IPS DF 19.7 (cell line): ENCODE measurements at regions not wholly inside any gene's neighbourhood (a gene's known extent, or its start where the extent isn't known, plus 50 kb on each side); places are given as distances from the start of the nearest gene placed in this dataset.

Experiments used
- DNase-seq: peaks from one replicate; pipeline ENCODE4 v3.0.0-alpha.2; 2013; ENCODE audit warnings: low read depth, low spot score

GRCh38 chr3:30167541-30168011 lies 438.8 kb upstream of the TGFBR2 start:
- DNase-seq: no peak

GRCh38 chr3:30169487-30169886 lies 436.9 kb upstream of the TGFBR2 start:
- DNase-seq: no peak

GRCh38 chr3:30170681-30171438 lies 435.5 kb upstream of the TGFBR2 start:
- DNase-seq: no peak

GRCh38 chr3:30174357-30174756 lies 432.0 kb upstream of the TGFBR2 start:
- DNase-seq: no peak

- no peak for DNase-seq
Measured at GRCh38 chr3:30180310-30181177, 425.9 kb upstream of the TGFBR2 start.

- DNase-seq: no peak
Measured at GRCh38 chr3:30181178-30181465, 425.3 kb upstream of the TGFBR2 start.

- DNase-seq: no peak
Measured at GRCh38 chr3:30181581-30181980, 424.8 kb upstream of the TGFBR2 start.

- DNase-seq: no peak
Measured at GRCh38 chr3:30183421-30183820, 423.0 kb upstream of the TGFBR2 start.

GRCh38 chr3:30184091-30184810 lies 422.1 kb upstream of the TGFBR2 start:
- no peak for DNase-seq

GRCh38 chr3:30185872-30186271 lies 420.5 kb upstream of the TGFBR2 start:
- DNase-seq: no peak

- no peak for DNase-seq
Measured at GRCh38 chr3:30186741-30187219, 419.6 kb upstream of the TGFBR2 start.

- DNase-seq: no peak
Measured at GRCh38 chr3:30187366-30187765, 419.0 kb upstream of the TGFBR2 start.

GRCh38 chr3:30188713-30189112 lies 417.7 kb upstream of the TGFBR2 start:
- no peak for DNase-seq

- no peak for DNase-seq
Measured at GRCh38 chr3:30189900-30190299, 416.5 kb upstream of the TGFBR2 start.

GRCh38 chr3:30193625-30194044 lies 412.8 kb upstream of the TGFBR2 start:
- no peak for DNase-seq

GRCh38 chr3:30195352-30195751 lies 411.0 kb upstream of the TGFBR2 start:
- no peak for DNase-seq

- no peak for DNase-seq
Measured at GRCh38 chr3:30198162-30198561, 408.2 kb upstream of the TGFBR2 start.

- peak; percentile 3 for DNase-seq
Measured at GRCh38 chr3:30199096-30199759, 407.2 kb upstream of the TGFBR2 start.

- DNase-seq: no peak
Measured at GRCh38 chr3:30199855-30200254, 406.5 kb upstream of the TGFBR2 start.

GRCh38 chr3:30201715-30202114 lies 404.7 kb upstream of the TGFBR2 start:
- no peak for DNase-seq

GRCh38 chr3:30203301-30203700 lies 403.1 kb upstream of the TGFBR2 start:
- DNase-seq: no peak

GRCh38 chr3:30204126-30204525 lies 402.3 kb upstream of the TGFBR2 start:
- DNase-seq: no peak
